GM21825 (cell line): ENCODE measurements at regions not wholly inside any gene's neighbourhood (a gene's known extent, or its start where the extent isn't known, plus 50 kb on each side); places are given as distances from the start of the nearest gene placed in this dataset.
"Not testable (repeated sequence)": the region's sequence is repeated elsewhere in the genome, so short reads cannot be mapped to it uniquely, and the experiment has no call there.

Experiments used
- ATAC-seq: cut with Tn5 transposase; IDR thresholded peaks from one replicate; pipeline ENCODE4 v1.9.1; 2021; ENCODE audit warnings: mild to moderate bottlenecking, moderate library complexity; ENCODE audit not compliant: unreplicated experiment

GRCh38 chr12:92375504-92375903 lies 229.9 kb upstream of the BTG1 start:
- not testable (repeated sequence) for ATAC-seq

- no peak for ATAC-seq
These were observed 225.2 kb upstream of the BTG1 start for GRCh38 chr12:92370828-92371227.

GRCh38 chr12:92369636-92370035 lies 224.0 kb upstream of the BTG1 start:
- no peak for ATAC-seq

GRCh38 chr12:92369056-92369455 lies 223.4 kb upstream of the BTG1 start:
- ATAC-seq, result no peak

- ATAC-seq, result no peak
These were observed 220.2 kb upstream of the BTG1 start for GRCh38 chr12:92365836-92366235.

GRCh38 chr12:92365333-92365732 lies 219.7 kb upstream of the BTG1 start:
- ATAC-seq, result no peak

GRCh38 chr12:92363295-92364146 lies 217.9 kb upstream of the BTG1 start:
- ATAC-seq, result peak; percentile 66

GRCh38 chr12:92362785-92363184 lies 217.1 kb upstream of the BTG1 start:
- ATAC-seq, result peak; percentile 48

- no peak for ATAC-seq
These were observed 216.5 kb upstream of the BTG1 start for GRCh38 chr12:92362126-92362525.

- ATAC-seq, result no peak
These were observed 214.9 kb upstream of the BTG1 start for GRCh38 chr12:92360543-92360942.

GRCh38 chr12:92359581-92360209 lies 214.0 kb upstream of the BTG1 start:
- ATAC-seq, result no peak

- ATAC-seq, result no peak
These were observed 212.1 kb upstream of the BTG1 start for GRCh38 chr12:92357584-92358261.

GRCh38 chr12:92356425-92356824 lies 210.8 kb upstream of the BTG1 start:
- no peak for ATAC-seq

- ATAC-seq, result no peak
These were observed 204.0 kb upstream of the BTG1 start for GRCh38 chr12:92349635-92350034.

GRCh38 chr12:92342574-92342973 lies 196.9 kb upstream of the BTG1 start:
- no peak for ATAC-seq

GRCh38 chr12:92341065-92341668 lies 195.5 kb upstream of the BTG1 start:
- ATAC-seq, result no peak

- ATAC-seq, result no peak
These were observed 194.9 kb upstream of the BTG1 start for GRCh38 chr12:92340441-92341064.

GRCh38 chr12:92340003-92340402 lies 194.4 kb upstream of the BTG1 start:
- ATAC-seq, result no peak

GRCh38 chr12:92339198-92339821 lies 193.7 kb upstream of the BTG1 start:
- no peak for ATAC-seq

- no peak for ATAC-seq
These were observed 193.0 kb upstream of the BTG1 start for GRCh38 chr12:92338671-92339070.

- ATAC-seq, result no peak
These were observed 192.5 kb upstream of the BTG1 start for GRCh38 chr12:92338102-92338501.
